Right lobe of liver (tissue), 6 donors: ENCODE measurements at regions not wholly inside any gene's neighbourhood (a gene's known extent, or its start where the extent isn't known, plus 50 kb on each side); places are given as distances from the start of the nearest gene placed in this dataset.

ENCODE experiments used
- ATAC-seq, 4 donors: fragments of 200-7000 bp; cut with Tn5 transposase; one replicate each; pipeline ENCODE4 v1.9.1; 2020; ENCODE audit warnings: mild to moderate bottlenecking in 4 of 4, moderate library complexity in 4 of 4
- DNase-seq, 3 donors: peaks; one replicate each; pipeline ENCODE4 v3.0.0-alpha.2; 2020
- H3K27ac ChIP-seq, 3 donors: fragments of 200-600 bp; one replicate each; pipeline ENCODE4 v1.8.0; 2022
- H3K27me3 ChIP-seq, 2 donors: fragments of 200-600 bp; one replicate each; pipeline ENCODE4 v1.8.0; 2022
- H3K36me3 ChIP-seq, 4 donors: fragments of 200-600 bp; sonication (generic) in 1 of 4; one replicate each; pipeline versions ENCODE4 v1.5.1 to v1.8.0; 2017 to 2022; ENCODE audit warnings: control low read depth in 1 of 4
- H3K4me1 ChIP-seq, 4 donors: fragments of 200-600 bp; sonication (generic) in 1 of 4; one replicate each; pipeline versions ENCODE4 v1.5.1 to v1.8.0; 2017 to 2022; ENCODE audit warnings: control low read depth in 1 of 4
- H3K4me3 ChIP-seq, 3 donors: fragments of 200-600 bp; one replicate each; pipeline ENCODE4 v1.8.0; 2022
- H3K9me3 ChIP-seq, 4 donors: fragments of 200-600 bp; sonication (generic) in 1 of 4; one replicate each; pipeline versions ENCODE4 v1.5.1 to v1.8.0; 2017 to 2022; ENCODE audit warnings: control low read depth in 1 of 4
- POLR2A ChIP-seq: fragments of 450-650 bp; IDR thresholded peaks from one replicate; pipeline ENCODE4 v1.6.1; 2017; ENCODE audit warnings: antibody characterized with exemption, mild to moderate bottlenecking
- whole genome bisulfite sequencing: methylation state at CpG from one replicate; pipeline ENCODE4 v1.1.6; 2018; ENCODE audit warnings: low coverage, low lambda C conversion rate; ENCODE audit not compliant: insufficient coverage; ENCODE audit errors: missing lambda C conversion rate; 5-methylcytosine and 5-hydroxymethylcytosine counted together
- intact Hi-C, 2 donors: fragments of 100-400 bp; cut with DNase I; formaldehyde crosslinking; loops; one replicate each; pipeline versions ENCODE4 v1.11.2 to v1.14.1; 2022
- TF ChIP-seq, protein P1 (sequence below), 4 donors: fragments of 200-600 bp in 3 of 4; fragments of 450-650 bp in 1 of 4; IDR thresholded peaks; one replicate each; pipeline versions ENCODE4 v1.5.1 to v1.8.0; 2016 to 2022; ENCODE audit warnings: antibody characterized with exemption in 4 of 4, mild to moderate bottlenecking in 2 of 4
- donor health status: DM: no; HTN: yes; CAD: no.
- donor health status: DM: no; HTN: no; CAD: no.
- donor health status: DM: no; HTN: no; CAD: no.
- donor health status: DM: no; HTN: yes; CAD: no.
- donor health status: DM: no; HTN: yes; CAD: no.

DNA sequence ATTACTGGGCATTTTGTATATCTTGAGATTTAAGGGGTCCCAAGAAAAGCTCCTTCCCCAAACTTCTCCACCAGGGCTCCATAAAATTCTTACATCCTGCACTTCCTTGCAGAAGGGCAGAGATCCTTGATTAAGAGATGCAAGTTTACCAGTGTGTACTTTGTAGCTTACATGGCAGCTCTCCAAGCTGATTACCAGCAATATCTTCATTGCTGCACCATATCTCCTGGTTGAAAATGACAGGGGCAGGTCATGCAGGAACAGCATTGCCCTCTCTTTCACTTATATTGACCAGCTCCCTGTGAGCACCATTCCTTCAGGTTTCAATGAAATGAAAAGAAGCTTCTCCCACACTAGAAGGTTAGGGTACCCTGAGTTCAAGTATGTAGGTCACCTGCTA is 184.6 kb upstream of the PHYHIPL start:
- Histone ChIP-seq H3K27ac (no peak overlapping the region), H3K4me1 (peaks cover 0 to 37% (median 10%) of the 10 kb centered on the region in 4 donors), H3K36me3 (no peaks in the 10 kb centered on the region), H3K4me3 (no peak overlapping the region), H3K9me3 (no peaks in the 10 kb centered on the region), H3K27me3 (no peaks in the 10 kb centered on the region)
- ATAC-seq: peak; percentile 9 to 38 (median 20)
- TF ChIP-seq POLR2A: no peak
- TF ChIP-seq, protein P1, sequence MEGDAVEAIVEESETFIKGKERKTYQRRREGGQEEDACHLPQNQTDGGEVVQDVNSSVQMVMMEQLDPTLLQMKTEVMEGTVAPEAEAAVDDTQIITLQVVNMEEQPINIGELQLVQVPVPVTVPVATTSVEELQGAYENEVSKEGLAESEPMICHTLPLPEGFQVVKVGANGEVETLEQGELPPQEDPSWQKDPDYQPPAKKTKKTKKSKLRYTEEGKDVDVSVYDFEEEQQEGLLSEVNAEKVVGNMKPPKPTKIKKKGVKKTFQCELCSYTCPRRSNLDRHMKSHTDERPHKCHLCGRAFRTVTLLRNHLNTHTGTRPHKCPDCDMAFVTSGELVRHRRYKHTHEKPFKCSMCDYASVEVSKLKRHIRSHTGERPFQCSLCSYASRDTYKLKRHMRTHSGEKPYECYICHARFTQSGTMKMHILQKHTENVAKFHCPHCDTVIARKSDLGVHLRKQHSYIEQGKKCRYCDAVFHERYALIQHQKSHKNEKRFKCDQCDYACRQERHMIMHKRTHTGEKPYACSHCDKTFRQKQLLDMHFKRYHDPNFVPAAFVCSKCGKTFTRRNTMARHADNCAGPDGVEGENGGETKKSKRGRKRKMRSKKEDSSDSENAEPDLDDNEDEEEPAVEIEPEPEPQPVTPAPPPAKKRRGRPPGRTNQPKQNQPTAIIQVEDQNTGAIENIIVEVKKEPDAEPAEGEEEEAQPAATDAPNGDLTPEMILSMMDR (IDR thresholded peaks at IDR 0.05): no peak
- intact Hi-C loops: no loop called here
- DNase-seq: no peak

DNA sequence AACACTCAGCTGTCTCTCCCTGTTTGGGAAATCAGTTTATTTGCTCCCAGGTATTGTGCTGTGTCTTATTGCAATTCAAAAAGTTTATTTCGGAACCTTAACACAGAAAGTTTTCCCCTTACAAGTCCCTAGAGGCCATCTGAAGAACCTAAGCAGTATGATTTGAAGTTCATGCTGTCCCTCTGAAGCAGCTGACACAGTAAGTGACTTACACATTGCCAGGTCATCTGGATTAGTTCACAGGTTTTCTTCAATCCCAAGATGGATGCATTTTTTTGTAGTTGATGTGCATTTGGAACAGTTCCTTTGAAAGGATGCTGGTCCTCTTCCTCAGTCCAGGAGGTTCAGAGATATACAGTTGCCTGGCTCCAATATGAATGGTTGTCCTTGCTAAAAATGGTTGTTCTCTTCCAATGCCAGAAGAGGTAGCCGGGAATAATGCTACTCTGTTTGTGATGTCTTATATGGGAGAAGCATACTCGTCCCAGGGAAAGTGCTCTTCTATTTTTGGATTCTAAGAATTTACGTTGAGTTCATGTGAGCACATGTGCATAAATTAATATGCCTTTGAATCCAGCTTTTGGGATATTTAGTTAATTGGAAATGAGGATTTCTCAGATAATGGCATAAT is 183.5 kb upstream of the PHYHIPL start:
- DNase-seq (no peak), ATAC-seq (no peak)
- H3K27me3 ChIP-seq: no peaks in the 10 kb centered on the region
- intact Hi-C loops: no loop called here
- H3K27ac ChIP-seq: peak overlapping the region in 2 of 3 donors; percentile 81 to 88
- H3K36me3 ChIP-seq: no peaks in the 10 kb centered on the region
- no peak for TF ChIP-seq POLR2A
- TF ChIP-seq, protein P1 (IDR thresholded peaks at IDR 0.05): no peak
- H3K4me1 ChIP-seq: peaks cover 0 to 46% (median 14%) of the 10 kb centered on the region in 4 donors
- 88% methylated on average over 4 of the region's 4 CpGs for WGBS
- H3K9me3 ChIP-seq: no peaks in the 10 kb centered on the region
- H3K4me3 ChIP-seq: no peak overlapping the region

DNA sequence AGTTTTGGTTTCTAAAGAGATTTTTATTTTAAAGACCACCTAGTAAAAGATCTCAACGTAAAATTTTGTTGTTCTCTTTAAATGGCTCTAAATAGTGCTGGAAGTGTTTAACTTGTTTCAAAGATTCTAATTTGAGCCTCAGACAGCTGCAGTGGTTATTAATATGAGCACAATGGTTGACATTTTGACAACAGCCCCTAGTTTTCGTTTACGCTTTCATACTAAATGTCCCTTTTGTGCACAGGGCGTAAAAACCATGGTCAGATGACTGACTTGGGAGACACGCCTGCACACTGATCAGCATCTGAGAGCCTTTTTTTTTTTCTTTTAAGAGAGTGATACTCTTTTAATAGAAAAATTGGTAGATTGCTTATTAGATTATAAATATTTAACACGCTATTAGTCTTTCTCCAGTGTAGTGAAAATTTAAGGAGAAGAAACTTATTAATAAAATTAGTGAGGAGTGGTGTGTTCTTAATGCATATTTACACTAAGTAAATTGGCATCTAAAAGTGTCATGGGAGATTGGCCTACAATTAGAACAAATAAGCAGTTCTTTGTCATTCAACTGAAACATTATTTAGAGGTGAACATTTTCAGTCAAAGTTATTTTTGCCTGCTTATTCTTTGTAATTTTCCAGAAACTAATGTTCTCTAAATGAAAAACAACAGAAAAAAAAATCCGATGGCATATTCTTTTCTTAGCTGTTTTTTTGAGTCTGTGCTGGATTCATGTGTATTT is 182.8 kb upstream of the PHYHIPL start:
- Histone ChIP-seq H3K36me3 (no peaks in the 10 kb centered on the region), H3K4me3 (no peak overlapping the region), H3K27me3 (no peaks in the 10 kb centered on the region), H3K27ac (peak overlapping the region; percentile 43 to 88 (median 81)), H3K9me3 (no peaks in the 10 kb centered on the region), H3K4me1 (peaks cover 0 to 53% (median 18%) of the 10 kb centered on the region in 4 donors)
- DNase-seq (no peak), ATAC-seq (no peak)
- no peak for TF ChIP-seq POLR2A
- TF ChIP-seq, protein P1 (IDR thresholded peaks at IDR 0.05): no peak
- WGBS: 72% methylated on average over 7 of the region's 7 CpGs
- intact Hi-C loops: no loop called here

DNA sequence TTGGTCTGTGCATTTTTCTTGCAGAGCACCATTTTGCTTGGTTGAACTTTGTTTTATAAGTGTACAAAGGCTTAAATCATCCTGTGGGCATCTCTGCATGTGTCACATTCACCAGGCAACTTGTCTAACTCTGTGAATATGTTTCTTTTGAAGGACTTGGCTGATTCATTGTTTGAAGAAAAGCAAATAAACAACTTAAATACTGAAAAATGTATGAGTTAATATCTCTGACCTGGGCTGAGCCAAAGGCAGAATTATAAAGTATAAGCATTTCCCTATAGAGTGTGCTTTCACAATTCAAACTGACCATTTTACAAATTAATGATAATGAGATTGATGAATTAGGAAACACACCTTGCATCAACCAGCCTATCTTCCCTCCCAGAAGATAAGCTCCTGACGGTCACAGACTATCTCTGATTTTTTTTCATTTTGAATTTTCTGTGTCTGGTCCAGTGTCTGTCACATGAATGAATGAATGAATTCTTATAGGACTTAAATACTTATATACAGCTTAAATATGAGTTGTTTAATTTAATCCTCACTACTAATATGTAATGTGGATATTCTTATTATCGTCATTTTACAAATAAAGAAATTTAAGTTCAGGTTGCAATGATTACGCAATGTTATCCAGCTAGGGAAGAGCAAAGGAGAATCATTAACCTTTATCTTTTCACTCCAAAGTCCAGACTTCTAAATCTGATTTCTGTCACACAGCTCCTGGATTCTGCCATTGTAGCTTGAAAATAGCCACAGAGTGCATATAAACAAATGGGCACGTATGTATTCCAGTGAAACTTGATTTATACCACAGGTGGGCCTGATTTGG is 182.0 kb upstream of the PHYHIPL start:
- peak overlapping the region; percentile 43 to 88 (median 81) for H3K27ac ChIP-seq
- WGBS: 27% methylated on average over 4 of the region's 4 CpGs
- no peaks in the 10 kb centered on the region for H3K36me3 ChIP-seq
- peak; percentile 59 for TF ChIP-seq POLR2A
- TF ChIP-seq, protein P1 (IDR thresholded peaks at IDR 0.05): no peak
- intact Hi-C loops: no loop called here
- H3K27me3 ChIP-seq: no peaks in the 10 kb centered on the region
- no peaks in the 10 kb centered on the region for H3K9me3 ChIP-seq
- ATAC-seq (peak; percentile 66 to 78 (median 70)), DNase-seq (no peak)
- peaks cover 0 to 60% (median 20%) of the 10 kb centered on the region in 4 donors for H3K4me1 ChIP-seq
- peak overlapping the region in 1 of 3 donors; percentile 35 for H3K4me3 ChIP-seq
